GM12873 (cell line): ENCODE measurements at regions not wholly inside any gene's neighbourhood (a gene's known extent, or its start where the extent isn't known, plus 50 kb on each side); places are given as distances from the start of the nearest gene placed in this dataset.

ENCODE experiments used
- TF ChIP-seq, protein P1 (sequence below): IDR thresholded peaks from 2 replicates; pipeline ENCODE4 v1.5.1; 2012; ENCODE audit warnings: low read depth, mild to moderate bottlenecking, moderate library complexity, low read length, control low read depth; ENCODE audit not compliant: insufficient read depth; ENCODE audit errors: missing control alignments

DNA sequence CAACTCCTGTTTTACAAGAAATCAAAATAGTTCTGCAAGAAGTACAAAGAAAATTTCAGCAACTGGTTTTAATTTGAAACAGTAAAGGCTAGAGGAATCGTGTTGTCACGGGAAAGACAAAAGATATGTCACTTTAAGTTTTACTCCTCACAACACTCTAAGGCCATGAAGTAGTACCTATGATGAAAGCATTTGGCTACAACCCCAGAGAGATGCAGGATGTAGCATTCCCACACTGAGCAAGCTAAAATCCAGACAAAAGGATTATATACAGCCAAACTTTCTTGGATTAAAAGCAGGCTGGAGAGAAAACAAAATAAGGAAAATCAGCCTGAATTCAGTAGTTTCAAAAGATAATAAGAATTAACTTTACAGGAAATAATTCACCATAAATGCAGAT, 245.5 kb upstream of the STEAP1 start:
- TF ChIP-seq, protein P1, sequence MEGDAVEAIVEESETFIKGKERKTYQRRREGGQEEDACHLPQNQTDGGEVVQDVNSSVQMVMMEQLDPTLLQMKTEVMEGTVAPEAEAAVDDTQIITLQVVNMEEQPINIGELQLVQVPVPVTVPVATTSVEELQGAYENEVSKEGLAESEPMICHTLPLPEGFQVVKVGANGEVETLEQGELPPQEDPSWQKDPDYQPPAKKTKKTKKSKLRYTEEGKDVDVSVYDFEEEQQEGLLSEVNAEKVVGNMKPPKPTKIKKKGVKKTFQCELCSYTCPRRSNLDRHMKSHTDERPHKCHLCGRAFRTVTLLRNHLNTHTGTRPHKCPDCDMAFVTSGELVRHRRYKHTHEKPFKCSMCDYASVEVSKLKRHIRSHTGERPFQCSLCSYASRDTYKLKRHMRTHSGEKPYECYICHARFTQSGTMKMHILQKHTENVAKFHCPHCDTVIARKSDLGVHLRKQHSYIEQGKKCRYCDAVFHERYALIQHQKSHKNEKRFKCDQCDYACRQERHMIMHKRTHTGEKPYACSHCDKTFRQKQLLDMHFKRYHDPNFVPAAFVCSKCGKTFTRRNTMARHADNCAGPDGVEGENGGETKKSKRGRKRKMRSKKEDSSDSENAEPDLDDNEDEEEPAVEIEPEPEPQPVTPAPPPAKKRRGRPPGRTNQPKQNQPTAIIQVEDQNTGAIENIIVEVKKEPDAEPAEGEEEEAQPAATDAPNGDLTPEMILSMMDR = no peak

DNA sequence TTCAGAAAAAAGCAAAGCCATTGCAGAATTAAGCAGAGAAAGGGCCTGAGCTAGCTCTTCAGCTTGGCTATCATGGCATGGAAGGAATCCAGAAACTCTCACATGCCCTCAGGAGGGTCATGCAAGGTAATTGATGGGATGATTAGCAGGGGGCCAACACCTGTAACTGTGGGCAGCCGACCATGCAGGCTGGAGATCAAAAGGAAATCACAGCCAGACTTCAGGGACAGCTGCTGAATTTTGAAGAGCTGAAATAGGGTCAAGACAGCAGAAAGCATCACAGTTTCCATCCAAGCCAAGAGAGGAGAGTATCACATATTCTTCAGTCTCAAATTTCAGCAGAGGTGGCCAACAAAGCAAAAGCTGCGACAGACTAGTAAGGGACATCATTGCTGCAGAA, 239.6 kb upstream of the STEAP1 start:
- TF ChIP-seq, protein P1 = no peak

DNA sequence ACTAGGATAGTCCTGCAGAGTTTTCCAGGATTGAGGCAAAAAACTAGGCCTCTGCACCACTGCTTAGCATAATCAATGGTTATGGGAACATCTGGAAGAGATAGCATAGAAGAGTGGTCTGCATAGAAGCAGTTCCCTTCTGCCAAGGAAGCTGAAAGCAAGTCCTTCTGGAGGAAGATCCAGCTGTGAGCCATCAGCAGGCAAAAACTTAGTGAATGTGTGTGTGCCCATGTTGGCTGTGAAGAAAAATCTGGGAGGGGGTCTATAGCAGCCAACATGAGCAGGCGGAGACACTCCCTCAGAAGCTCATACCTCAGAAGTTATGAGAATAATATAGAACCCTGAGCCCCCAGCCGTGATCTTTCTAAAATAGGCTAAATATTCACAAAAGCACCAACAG, 228.1 kb upstream of the STEAP1 start:
- TF ChIP-seq, protein P1 = no peak

DNA sequence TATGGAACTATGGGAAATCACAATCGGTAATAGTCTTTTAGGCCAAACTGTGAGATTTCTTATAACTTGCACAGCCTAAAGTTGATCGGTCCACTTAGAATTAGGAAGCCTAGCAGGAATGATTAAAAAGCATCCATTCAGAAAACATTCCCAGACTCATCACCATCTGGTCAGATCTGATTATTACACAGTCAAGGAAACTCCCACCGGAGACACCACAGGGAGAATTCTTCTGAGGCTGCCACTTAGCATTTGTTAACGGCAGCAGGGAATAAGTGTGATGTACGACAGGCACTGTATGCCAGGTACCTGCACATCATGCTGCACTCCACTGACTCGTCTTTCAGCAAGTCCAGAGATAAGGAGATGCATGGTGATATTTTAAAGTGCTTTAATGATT, 227.6 kb upstream of the STEAP1 start:
- TF ChIP-seq, protein P1 = no peak

DNA sequence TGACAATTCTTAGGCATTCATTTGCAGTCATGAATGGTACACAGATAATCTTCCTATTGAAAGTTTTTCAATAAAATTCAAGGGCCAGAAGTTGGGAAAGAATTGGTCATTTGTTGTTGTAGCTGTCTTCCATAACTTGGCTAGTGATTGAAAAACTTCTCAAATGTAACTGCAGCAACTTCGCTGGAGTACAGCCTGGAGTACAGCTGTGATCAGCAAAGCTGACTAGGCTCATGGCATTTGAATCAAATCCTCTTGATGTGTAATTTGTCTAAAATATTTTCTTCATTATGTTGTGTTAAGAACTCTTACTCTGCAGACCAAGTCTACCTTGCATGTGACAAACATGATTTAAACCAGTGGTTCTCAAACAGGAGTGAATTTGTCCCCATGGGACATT, 226.5 kb upstream of the STEAP1 start:
- TF ChIP-seq, protein P1 = no peak

DNA sequence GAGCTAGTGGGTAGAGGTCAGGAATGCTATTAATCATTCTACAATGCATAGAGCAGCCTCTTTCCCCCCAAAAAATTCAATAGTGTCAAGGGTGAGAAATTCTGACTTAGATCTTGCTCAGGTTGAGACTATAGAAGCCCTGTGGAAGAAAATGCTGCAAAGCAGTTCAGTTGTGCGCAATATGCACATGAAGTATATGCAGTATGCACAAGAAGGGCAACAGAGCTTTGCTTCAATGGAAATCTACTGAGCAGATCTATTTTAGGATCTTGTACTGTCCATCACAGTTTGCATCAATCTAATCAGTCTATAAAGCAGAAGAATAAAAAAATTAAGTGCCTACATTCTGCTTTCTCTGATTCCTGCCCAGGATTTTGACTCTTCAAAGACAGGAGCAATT, 225.8 kb upstream of the STEAP1 start:
- TF ChIP-seq, protein P1 = no peak

DNA sequence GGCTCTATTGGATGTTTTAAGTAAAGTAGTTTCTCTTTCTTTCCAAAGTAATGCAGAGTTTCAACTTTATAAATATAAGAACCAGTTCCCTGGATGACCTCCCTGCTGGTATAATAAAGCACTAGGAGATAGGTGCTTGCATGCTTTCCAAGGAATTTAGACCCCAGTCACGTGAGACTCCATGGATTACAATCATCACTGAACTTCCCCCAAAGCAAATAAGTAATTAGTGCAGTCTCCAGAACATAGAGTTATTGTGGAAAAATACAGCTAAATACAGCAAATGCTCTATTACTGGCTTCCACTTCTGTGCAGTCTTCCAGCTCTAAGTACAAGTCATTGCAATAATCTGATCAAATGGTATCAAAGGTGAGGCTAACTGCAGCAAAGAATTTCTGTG, 220.2 kb upstream of the STEAP1 start:
- TF ChIP-seq, protein P1 = no peak
